ENCODE measurements at regions not wholly inside any gene's neighbourhood (a gene's known extent, or its start where the extent isn't known, plus 50 kb on each side); places are given as distances from the start of the nearest gene placed in this dataset.

DNA sequence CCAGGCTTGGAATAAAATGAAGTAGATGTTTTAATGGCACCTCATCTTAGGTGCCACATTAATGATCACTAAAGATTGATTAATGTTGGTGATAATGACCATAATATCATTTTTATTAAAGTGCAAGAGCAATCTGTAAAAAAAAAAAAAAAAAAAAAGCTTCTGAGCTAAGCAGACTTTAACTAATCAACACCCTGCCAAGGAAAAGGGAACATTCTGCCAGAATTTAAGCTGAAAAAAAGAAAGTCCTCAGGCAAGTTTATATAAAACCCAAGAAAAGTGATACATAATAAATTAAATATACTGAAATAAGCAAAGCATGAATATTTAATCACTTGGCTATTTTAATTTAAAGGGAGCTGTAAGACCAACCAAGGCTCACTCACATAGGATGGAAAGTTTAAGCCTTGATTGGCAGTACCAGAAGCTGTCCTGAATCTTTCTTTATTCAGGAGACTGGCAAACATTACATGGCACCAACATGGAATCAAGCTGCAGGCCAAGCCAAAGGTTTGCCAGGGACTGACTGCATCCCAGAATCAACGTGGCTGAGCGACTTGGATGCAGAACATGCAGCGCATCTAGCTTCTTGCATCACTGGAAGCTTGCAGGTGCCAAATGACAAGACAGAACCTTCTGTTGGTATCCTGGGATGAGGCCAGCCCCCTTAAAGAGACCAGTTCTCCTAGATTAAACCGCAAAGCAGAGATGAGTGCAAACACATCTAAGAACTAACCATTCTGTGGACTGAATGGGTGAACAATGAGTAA, 413.6 kb downstream of the ENC1 start:
- BruUV-seq (replicated peaks): no TSS peak
- Histone ChIP-seq H3K4me1 (no peaks in the 10 kb centered on the region), H3K36me3 (ENCODE audit: control insufficient read depth, insufficient read depth, low read length) (no peaks in the 10 kb centered on the region), H3K9me3 (0 out of 2 replicates have a peak, but pooled peaks cover 2% of the 10 kb centered on the region), H3K27me3 (replicated peaks; ENCODE audit: control insufficient read depth, insufficient read depth, low read length) (no peaks in the 10 kb centered on the region), H3K4me3 (ENCODE audit: low read depth, low read length) (no peak overlapping the region)
- intact Hi-C loops (cut with micrococcal nuclease; ENCODE audit: unreplicated experiment): no loop called here
- ChIA-PET POLR2A (no interaction called here), CTCF (no interaction called here)
- Mint-ChIP-seq H3K9me3 (ENCODE audit: unreplicated experiment) (peaks cover 9% of the 10 kb centered on the region), H3K27me3 (ENCODE audit: insufficient read depth, unreplicated experiment) (peaks cover 3% of the 10 kb centered on the region), H3K4me1 (ENCODE audit: low read depth, unreplicated experiment) (no peaks in the 10 kb centered on the region), H3K27ac (ENCODE audit: unreplicated experiment) (no peak overlapping the region), H3K4me3 (ENCODE audit: unreplicated experiment) (no peak overlapping the region), H3K36me3 (ENCODE audit: insufficient read depth, unreplicated experiment) (no peaks in the 10 kb centered on the region)
- no peak for DNase-seq
- TF ChIP-seq, protein P1, sequence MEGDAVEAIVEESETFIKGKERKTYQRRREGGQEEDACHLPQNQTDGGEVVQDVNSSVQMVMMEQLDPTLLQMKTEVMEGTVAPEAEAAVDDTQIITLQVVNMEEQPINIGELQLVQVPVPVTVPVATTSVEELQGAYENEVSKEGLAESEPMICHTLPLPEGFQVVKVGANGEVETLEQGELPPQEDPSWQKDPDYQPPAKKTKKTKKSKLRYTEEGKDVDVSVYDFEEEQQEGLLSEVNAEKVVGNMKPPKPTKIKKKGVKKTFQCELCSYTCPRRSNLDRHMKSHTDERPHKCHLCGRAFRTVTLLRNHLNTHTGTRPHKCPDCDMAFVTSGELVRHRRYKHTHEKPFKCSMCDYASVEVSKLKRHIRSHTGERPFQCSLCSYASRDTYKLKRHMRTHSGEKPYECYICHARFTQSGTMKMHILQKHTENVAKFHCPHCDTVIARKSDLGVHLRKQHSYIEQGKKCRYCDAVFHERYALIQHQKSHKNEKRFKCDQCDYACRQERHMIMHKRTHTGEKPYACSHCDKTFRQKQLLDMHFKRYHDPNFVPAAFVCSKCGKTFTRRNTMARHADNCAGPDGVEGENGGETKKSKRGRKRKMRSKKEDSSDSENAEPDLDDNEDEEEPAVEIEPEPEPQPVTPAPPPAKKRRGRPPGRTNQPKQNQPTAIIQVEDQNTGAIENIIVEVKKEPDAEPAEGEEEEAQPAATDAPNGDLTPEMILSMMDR (IDR thresholded peaks at IDR 0.05; ENCODE audit: insufficient read depth in 1 of 2, low read depth in 1 of 2, low read length in 1 of 2, severe bottlenecking in 1 of 2, unreplicated experiment in 1 of 2): no peak

- H3K4me3 ChIP-seq (ENCODE audit: low read depth, low read length): no peak overlapping the region
- DNase-seq: no peak
- 0 out of 2 replicates have a peak, but pooled peaks cover 2% of the 10 kb centered on the region for H3K9me3 ChIP-seq
- no peaks in the 10 kb centered on the region for H3K36me3 ChIP-seq (ENCODE audit: control insufficient read depth, insufficient read depth, low read length)
- H3K4me1 ChIP-seq: no peaks in the 10 kb centered on the region
- intact Hi-C loops (cut with micrococcal nuclease; ENCODE audit: unreplicated experiment): no loop called here
- Mint-ChIP-seq H3K36me3 (ENCODE audit: insufficient read depth, unreplicated experiment) (no peaks in the 10 kb centered on the region), H3K4me3 (ENCODE audit: unreplicated experiment) (no peak overlapping the region), H3K4me1 (ENCODE audit: low read depth, unreplicated experiment) (no peaks in the 10 kb centered on the region), H3K9me3 (ENCODE audit: unreplicated experiment) (peaks cover 9% of the 10 kb centered on the region), H3K27me3 (ENCODE audit: insufficient read depth, unreplicated experiment) (peaks cover 3% of the 10 kb centered on the region), H3K27ac (ENCODE audit: unreplicated experiment) (no peak overlapping the region)
- no TSS peak for BruUV-seq (replicated peaks)
- CTCF ChIA-PET: no interaction called here
- H3K27me3 ChIP-seq (replicated peaks; ENCODE audit: control insufficient read depth, insufficient read depth, low read length): no peaks in the 10 kb centered on the region
- POLR2A ChIA-PET: no interaction called here
- TF ChIP-seq, protein P1 (IDR thresholded peaks at IDR 0.05; ENCODE audit: insufficient read depth in 1 of 2, low read depth in 1 of 2, low read length in 1 of 2, severe bottlenecking in 1 of 2, unreplicated experiment in 1 of 2): no peak
Measured at GRCh38 chr5:74225587-74225986, 414.9 kb downstream of the ENC1 start.

DNA sequence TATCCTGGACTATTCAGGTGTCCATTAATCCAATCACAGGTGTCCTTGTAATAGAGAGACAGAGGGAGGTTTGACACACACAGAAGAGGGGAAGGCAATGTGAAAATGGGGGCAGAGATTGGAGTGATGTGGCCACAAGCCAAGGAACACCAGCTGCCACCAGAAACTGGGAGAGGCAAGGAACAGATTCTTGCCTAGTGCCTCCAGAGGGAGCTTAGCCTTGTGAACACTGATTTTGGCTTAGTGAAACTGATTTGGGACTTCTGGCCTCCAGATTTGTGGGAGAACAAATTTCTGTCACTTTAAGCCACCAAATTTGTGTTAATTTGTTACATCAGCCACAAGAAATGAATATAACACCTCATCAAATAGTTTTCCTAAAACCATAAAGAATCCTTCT, 416.2 kb downstream of the ENC1 start:
- intact Hi-C loops (cut with micrococcal nuclease; ENCODE audit: unreplicated experiment): no loop called here
- no peak for DNase-seq
- H3K4me3 ChIP-seq (ENCODE audit: low read depth, low read length): no peak overlapping the region
- POLR2A ChIA-PET: no interaction called here
- Mint-ChIP-seq H3K27ac (ENCODE audit: unreplicated experiment) (no peak overlapping the region), H3K4me3 (ENCODE audit: unreplicated experiment) (no peak overlapping the region), H3K36me3 (ENCODE audit: insufficient read depth, unreplicated experiment) (no peaks in the 10 kb centered on the region), H3K4me1 (ENCODE audit: low read depth, unreplicated experiment) (no peaks in the 10 kb centered on the region), H3K9me3 (ENCODE audit: unreplicated experiment) (peaks cover 9% of the 10 kb centered on the region), H3K27me3 (ENCODE audit: insufficient read depth, unreplicated experiment) (peaks cover 3% of the 10 kb centered on the region)
- no peaks in the 10 kb centered on the region for H3K36me3 ChIP-seq (ENCODE audit: control insufficient read depth, insufficient read depth, low read length)
- peaks cover 2% of the 10 kb centered on the region; the same call in 1 of the 2 replicates for H3K9me3 ChIP-seq
- no TSS peak for BruUV-seq (replicated peaks)
- H3K27me3 ChIP-seq (replicated peaks; ENCODE audit: control insufficient read depth, insufficient read depth, low read length): no peaks in the 10 kb centered on the region
- TF ChIP-seq, protein P1 (IDR thresholded peaks at IDR 0.05; ENCODE audit: insufficient read depth in 1 of 2, low read depth in 1 of 2, low read length in 1 of 2, severe bottlenecking in 1 of 2, unreplicated experiment in 1 of 2): no peak
- CTCF ChIA-PET: no interaction called here
- H3K4me1 ChIP-seq: no peaks in the 10 kb centered on the region
